ENCODE measurements at regions not wholly inside any gene's neighbourhood (a gene's known extent, or its start where the extent isn't known, plus 50 kb on each side); places are given as distances from the start of the nearest gene placed in this dataset.

GRCh38 chr3:193029800-193030199 lies 112.1 kb upstream of the MB21D2 start:
- TF ChIP-seq CTCF (conservative IDR thresholded peaks at IDR 0.05; ENCODE audit: low read depth in 2 of 2), result no peak
- TF ChIP-seq REST (IDR thresholded peaks at IDR 0.05; ENCODE audit: unreplicated experiment), result no peak
- no peak for TF ChIP-seq ETS1 (IDR thresholded peaks at IDR 0.05)
- no peak for TF ChIP-seq EZH2phosphoT487 (IDR thresholded peaks at IDR 0.05; ENCODE audit: unreplicated experiment)
- TF ChIP-seq JUNB (IDR thresholded peaks at IDR 0.05; ENCODE audit: unreplicated experiment), result no peak
- no peak for TF ChIP-seq ZNF331 (CRISPR knock-in tag; IDR thresholded peaks at IDR 0.05; ENCODE audit: low read depth)
- TF ChIP-seq EZH2 (IDR thresholded peaks at IDR 0.05; ENCODE audit: low read depth, unreplicated experiment), result no peak
- no peak for TF ChIP-seq POLR2AphosphoS5 (IDR thresholded peaks at IDR 0.05; ENCODE audit: low read depth)
- no peak for TF ChIP-seq ZNF114 (CRISPR knock-in tag; IDR thresholded peaks at IDR 0.05)
- TF ChIP-seq CREB1 (CRISPR knock-in tag; IDR thresholded peaks at IDR 0.05; ENCODE audit: low read depth), result no peak
- TF ChIP-seq STAT1 (IDR thresholded peaks at IDR 0.05; ENCODE audit: unreplicated experiment), result no peak
